Neural cell (in vitro differentiated cells): ENCODE measurements at regions not wholly inside any gene's neighbourhood (a gene's known extent, or its start where the extent isn't known, plus 50 kb on each side); places are given as distances from the start of the nearest gene placed in this dataset.

Experiments used
- H2AFZ ChIP-seq: fragments of 200-600, 300-800 bp; sonication (generic), shearing (Covaris generic); 2 replicates; pipeline ENCODE4 v1.6.0; 2014; ENCODE audit warnings: low read depth, mild to moderate bottlenecking, antibody characterized with exemption, low read length, moderate library complexity
- H3F3A ChIP-seq: fragments of 200-600 bp; shearing (Covaris generic); 2 replicates; pipeline ENCODE4 v1.6.1; 2016; ENCODE audit warnings: mild to moderate bottlenecking, moderate library complexity, mixed read lengths, antibody characterized with exemption, low read length; ENCODE audit not compliant: insufficient read depth, poor library complexity, severe bottlenecking
- H3K27ac ChIP-seq: fragments of 200-600, 300-800 bp; sonication (generic), shearing (Covaris generic); 2 replicates; pipeline ENCODE4 v1.5.1; 2014; ENCODE audit warnings: mild to moderate bottlenecking, low read length, moderate library complexity
- H3K27me3 ChIP-seq: fragments of 300-800, 200-600 bp; sonication (generic), shearing (Covaris generic); 2 replicates; pipeline ENCODE4 v1.6.0; 2014; ENCODE audit warnings: mild to moderate bottlenecking, low read depth, low read length, moderate library complexity; ENCODE audit not compliant: insufficient read depth
- H3K36me3 ChIP-seq: fragments of 300-800, 200-600 bp; sonication (generic), shearing (Covaris generic); 2 replicates; pipeline ENCODE4 v1.5.1; 2014; ENCODE audit warnings: mild to moderate bottlenecking, antibody characterized with exemption, low read length, moderate library complexity; ENCODE audit not compliant: insufficient read depth
- H3K4me2 ChIP-seq: fragments of 300-800, 200-600 bp; sonication (generic), shearing (Covaris generic); 2 replicates; pipeline ENCODE4 v1.6.0; 2014; ENCODE audit warnings: mild to moderate bottlenecking, low read length
- H3K4me3 ChIP-seq: fragments of 300-800, 200-600 bp; sonication (generic), shearing (Covaris generic); 2 replicates; pipeline ENCODE4 v1.5.1; 2014; ENCODE audit warnings: mild to moderate bottlenecking, low read length, moderate library complexity
- H3K79me2 ChIP-seq: fragments of 200-600 bp; shearing (Covaris generic); replicated peaks from 2 replicates; pipeline ENCODE4 v1.6.0; 2014; ENCODE audit warnings: mild to moderate bottlenecking, low read length, moderate library complexity; ENCODE audit not compliant: insufficient read depth
- H3K9ac ChIP-seq: fragments of 300-800, 200-600 bp; sonication (generic), shearing (Covaris generic); 2 replicates; pipeline ENCODE4 v1.6.1; 2016; ENCODE audit warnings: mild to moderate bottlenecking, low read length, mixed read lengths
- H3K9me2 ChIP-seq: fragments of 200-600 bp; shearing (Covaris generic); 2 replicates; pipeline ENCODE4 v1.6.1; 2016; ENCODE audit warnings: mild to moderate bottlenecking, low read length, mixed read lengths; ENCODE audit not compliant: insufficient read depth
- H3K9me3 ChIP-seq: fragments of 200-600, 300-800 bp; sonication (generic), shearing (Covaris generic); 2 replicates; pipeline ENCODE4 v1.6.1; 2016; ENCODE audit warnings: mild to moderate bottlenecking, mixed run types, low read length, moderate library complexity, mixed read lengths
- H4K20me1 ChIP-seq: fragments of 200-600 bp; shearing (Covaris generic); 2 replicates; pipeline ENCODE4 v1.6.1; 2016; ENCODE audit warnings: mild to moderate bottlenecking, mixed run types; ENCODE audit not compliant: insufficient read depth
- EP300 ChIP-seq: fragments of 450-650 bp; conservative IDR thresholded peaks from 2 replicates; pipeline ENCODE4 v1.6.1; 2014; ENCODE audit warnings: antibody characterized with exemption, mild to moderate bottlenecking, moderate library complexity; ENCODE audit not compliant: poor library complexity, severe bottlenecking
- EZH2 ChIP-seq: fragments of 200-600, 300-800 bp; shearing (Covaris generic), sonication (generic); IDR thresholded peaks from 2 replicates; pipeline ENCODE4 v1.6.1; 2014; ENCODE audit warnings: antibody characterized with exemption, low read length, borderline replicate concordance, mild to moderate bottlenecking; ENCODE audit not compliant: insufficient read depth, poor library complexity, severe bottlenecking
- MXI1 ChIP-seq: fragments of 450-650 bp; conservative IDR thresholded peaks from 2 replicates; pipeline ENCODE4 v1.6.1; 2014; ENCODE audit warnings: antibody characterized with exemption, mild to moderate bottlenecking; ENCODE audit not compliant: poor library complexity, severe bottlenecking
- POLR2AphosphoS5 ChIP-seq: IDR thresholded peaks from 2 replicates; pipeline ENCODE4 v1.6.1; 2012
- RAD21 ChIP-seq: fragments of 450-650 bp; conservative IDR thresholded peaks from 2 replicates; pipeline ENCODE4 v1.6.1; 2014; ENCODE audit warnings: antibody characterized with exemption, mild to moderate bottlenecking, moderate library complexity
- SMC3 ChIP-seq: fragments of 450-650 bp; conservative IDR thresholded peaks from 2 replicates; pipeline ENCODE4 v1.6.1; 2014; ENCODE audit warnings: antibody characterized with exemption, mild to moderate bottlenecking, moderate library complexity; ENCODE audit not compliant: poor library complexity
- TAF1 ChIP-seq: IDR thresholded peaks from 2 replicates; pipeline ENCODE4 v1.6.1; 2012; ENCODE audit warnings: low read depth
- TF ChIP-seq, protein P1 (sequence below): IDR thresholded peaks from 2 replicates; pipeline ENCODE4 v1.6.1; 2012; ENCODE audit warnings: borderline replicate concordance
- TF ChIP-seq, protein P2 (sequence below): fragments of 450-650 bp; IDR thresholded peaks from 2 replicates; pipeline ENCODE4 v1.5.1; 2014; ENCODE audit warnings: antibody characterized with exemption, mild to moderate bottlenecking, moderate library complexity; ENCODE audit not compliant: poor library complexity, severe bottlenecking

DNA sequence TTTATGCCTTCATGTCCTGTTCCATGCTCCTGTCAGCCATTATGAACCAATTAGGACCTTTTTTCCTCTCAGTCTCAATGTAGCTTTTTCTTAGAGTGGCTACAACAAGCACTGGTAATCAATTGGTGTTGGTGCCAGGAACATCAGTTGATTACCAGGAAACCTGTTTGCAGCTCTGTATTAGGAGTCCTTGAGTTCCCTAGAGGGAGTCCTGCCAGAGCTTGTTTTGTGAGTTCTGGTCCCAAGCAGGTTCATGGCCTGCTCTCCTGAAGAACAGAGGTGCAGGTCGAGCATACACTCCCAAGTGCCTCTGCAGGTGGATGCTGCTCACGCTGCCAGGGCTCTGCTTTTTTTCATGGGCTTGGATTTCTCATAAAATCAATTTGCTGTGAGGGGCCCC, 137.9 kb upstream of the PRR23C start:
- no peak overlapping the region for H2AFZ ChIP-seq
- no peaks in the 10 kb centered on the region for H4K20me1 ChIP-seq
- no peaks in the 10 kb centered on the region for H3K36me3 ChIP-seq
- H3K9me3 ChIP-seq = peaks cover 7% of the 10 kb centered on the region
- H3K79me2 ChIP-seq = no peaks in the 10 kb centered on the region
- H3K4me2 ChIP-seq = no peak overlapping the region
- H3K9me2 ChIP-seq = no peaks in the 10 kb centered on the region
- no peaks in the 10 kb centered on the region for H3K27me3 ChIP-seq
- H3K27ac ChIP-seq = no peak overlapping the region
- H3K9ac ChIP-seq = no peak overlapping the region
- no peaks in the 10 kb centered on the region for H3F3A ChIP-seq
- TF ChIP-seq MXI1 (no peak), EZH2 (no peak), SMC3 (no peak), RAD21 (no peak), EP300 (no peak)
- no peak overlapping the region for H3K4me3 ChIP-seq

DNA sequence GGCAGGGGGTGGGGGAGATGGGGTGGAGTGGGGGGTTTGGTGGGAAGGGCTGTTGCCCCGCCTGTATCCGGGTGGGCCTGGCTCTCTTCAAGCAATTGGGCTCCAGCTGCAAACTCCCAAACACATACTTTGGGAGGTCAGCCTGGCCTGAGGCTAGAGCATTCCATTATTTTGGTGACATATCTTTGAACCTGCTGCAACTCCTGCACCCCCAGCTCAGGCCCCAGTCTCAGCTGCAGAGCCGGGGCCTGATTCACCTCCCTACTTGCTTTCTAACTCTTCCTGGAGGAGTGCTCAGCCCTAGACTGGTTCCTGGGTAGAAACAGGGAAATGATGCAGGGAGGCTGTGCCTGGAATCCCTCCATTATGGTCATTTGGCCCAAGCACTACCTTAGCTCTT, 140.8 kb upstream of the PRR23C start:
- Histone ChIP-seq H3K9me2 (no peaks in the 10 kb centered on the region), H3K9me3 (peaks cover 7% of the 10 kb centered on the region), H3K36me3 (no peaks in the 10 kb centered on the region), H3K4me2 (no peak overlapping the region), H3K4me3 (no peak overlapping the region), H3F3A (no peaks in the 10 kb centered on the region), H4K20me1 (no peaks in the 10 kb centered on the region), H3K27me3 (no peaks in the 10 kb centered on the region), H2AFZ (no peak overlapping the region), H3K9ac (no peak overlapping the region), H3K27ac (no peak overlapping the region), H3K79me2 (no peaks in the 10 kb centered on the region)
- TF ChIP-seq SMC3 = no peak
- TF ChIP-seq POLR2AphosphoS5 = no peak
- no peak for TF ChIP-seq MXI1
- no peak for TF ChIP-seq EZH2
- TF ChIP-seq RAD21 = no peak
- no peak for TF ChIP-seq TAF1
- TF ChIP-seq, protein P1, sequence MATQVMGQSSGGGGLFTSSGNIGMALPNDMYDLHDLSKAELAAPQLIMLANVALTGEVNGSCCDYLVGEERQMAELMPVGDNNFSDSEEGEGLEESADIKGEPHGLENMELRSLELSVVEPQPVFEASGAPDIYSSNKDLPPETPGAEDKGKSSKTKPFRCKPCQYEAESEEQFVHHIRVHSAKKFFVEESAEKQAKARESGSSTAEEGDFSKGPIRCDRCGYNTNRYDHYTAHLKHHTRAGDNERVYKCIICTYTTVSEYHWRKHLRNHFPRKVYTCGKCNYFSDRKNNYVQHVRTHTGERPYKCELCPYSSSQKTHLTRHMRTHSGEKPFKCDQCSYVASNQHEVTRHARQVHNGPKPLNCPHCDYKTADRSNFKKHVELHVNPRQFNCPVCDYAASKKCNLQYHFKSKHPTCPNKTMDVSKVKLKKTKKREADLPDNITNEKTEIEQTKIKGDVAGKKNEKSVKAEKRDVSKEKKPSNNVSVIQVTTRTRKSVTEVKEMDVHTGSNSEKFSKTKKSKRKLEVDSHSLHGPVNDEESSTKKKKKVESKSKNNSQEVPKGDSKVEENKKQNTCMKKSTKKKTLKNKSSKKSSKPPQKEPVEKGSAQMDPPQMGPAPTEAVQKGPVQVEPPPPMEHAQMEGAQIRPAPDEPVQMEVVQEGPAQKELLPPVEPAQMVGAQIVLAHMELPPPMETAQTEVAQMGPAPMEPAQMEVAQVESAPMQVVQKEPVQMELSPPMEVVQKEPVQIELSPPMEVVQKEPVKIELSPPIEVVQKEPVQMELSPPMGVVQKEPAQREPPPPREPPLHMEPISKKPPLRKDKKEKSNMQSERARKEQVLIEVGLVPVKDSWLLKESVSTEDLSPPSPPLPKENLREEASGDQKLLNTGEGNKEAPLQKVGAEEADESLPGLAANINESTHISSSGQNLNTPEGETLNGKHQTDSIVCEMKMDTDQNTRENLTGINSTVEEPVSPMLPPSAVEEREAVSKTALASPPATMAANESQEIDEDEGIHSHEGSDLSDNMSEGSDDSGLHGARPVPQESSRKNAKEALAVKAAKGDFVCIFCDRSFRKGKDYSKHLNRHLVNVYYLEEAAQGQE = no peak
- TF ChIP-seq, protein P2, sequence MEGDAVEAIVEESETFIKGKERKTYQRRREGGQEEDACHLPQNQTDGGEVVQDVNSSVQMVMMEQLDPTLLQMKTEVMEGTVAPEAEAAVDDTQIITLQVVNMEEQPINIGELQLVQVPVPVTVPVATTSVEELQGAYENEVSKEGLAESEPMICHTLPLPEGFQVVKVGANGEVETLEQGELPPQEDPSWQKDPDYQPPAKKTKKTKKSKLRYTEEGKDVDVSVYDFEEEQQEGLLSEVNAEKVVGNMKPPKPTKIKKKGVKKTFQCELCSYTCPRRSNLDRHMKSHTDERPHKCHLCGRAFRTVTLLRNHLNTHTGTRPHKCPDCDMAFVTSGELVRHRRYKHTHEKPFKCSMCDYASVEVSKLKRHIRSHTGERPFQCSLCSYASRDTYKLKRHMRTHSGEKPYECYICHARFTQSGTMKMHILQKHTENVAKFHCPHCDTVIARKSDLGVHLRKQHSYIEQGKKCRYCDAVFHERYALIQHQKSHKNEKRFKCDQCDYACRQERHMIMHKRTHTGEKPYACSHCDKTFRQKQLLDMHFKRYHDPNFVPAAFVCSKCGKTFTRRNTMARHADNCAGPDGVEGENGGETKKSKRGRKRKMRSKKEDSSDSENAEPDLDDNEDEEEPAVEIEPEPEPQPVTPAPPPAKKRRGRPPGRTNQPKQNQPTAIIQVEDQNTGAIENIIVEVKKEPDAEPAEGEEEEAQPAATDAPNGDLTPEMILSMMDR = no peak
- no peak for TF ChIP-seq EP300
